GM21423 (cell line): ENCODE measurements at regions not wholly inside any gene's neighbourhood (a gene's known extent, or its start where the extent isn't known, plus 50 kb on each side); places are given as distances from the start of the nearest gene placed in this dataset.
"Not testable (repeated sequence)": the region's sequence is repeated elsewhere in the genome, so short reads cannot be mapped to it uniquely, and the experiment has no call there.

Source experiments
- ATAC-seq: cut with Tn5 transposase; IDR thresholded peaks from one replicate; pipeline ENCODE4 v1.9.1; 2021; ENCODE audit warnings: mild to moderate bottlenecking, moderate library complexity; ENCODE audit not compliant: unreplicated experiment

DNA sequence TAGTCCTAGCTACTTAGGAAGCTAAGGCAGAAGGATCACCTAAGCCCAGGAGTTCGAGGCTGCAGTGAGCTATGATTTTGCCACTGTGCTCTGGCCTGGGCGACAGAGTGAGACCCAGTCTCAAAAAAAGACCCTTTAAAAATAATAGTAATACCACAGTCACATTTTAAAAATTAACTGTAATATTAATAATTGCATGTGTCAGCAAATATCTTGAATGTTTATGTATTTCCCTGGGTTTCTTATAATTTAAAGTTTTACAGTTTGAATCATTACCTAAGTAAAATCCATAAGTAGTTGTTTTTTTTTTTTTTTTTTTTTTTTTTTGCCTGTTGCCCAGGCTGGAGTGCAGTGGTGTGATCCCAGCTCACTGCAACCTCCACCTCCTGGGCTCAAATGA lies 69.2 kb downstream of the LYZL2 start:
- no peak for ATAC-seq

DNA sequence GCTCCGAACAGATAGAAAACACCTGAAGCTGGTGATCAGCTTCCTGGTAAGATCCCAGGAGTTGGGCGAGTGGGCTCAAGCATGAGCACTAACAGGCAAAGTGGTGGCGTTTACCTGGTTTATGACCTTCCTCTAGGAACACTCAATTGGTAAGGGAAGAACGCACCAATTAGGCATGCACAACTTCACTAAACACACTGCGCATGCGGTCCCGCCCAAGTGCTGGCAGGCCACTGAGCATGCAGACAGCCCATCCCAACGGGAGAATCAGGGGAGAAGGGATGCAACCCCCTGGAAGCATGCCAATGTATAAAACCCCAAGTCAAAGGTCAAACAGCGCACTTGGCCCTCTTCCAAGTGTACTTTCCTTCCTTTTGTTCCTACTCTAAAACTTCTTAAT lies 70.4 kb downstream of the LYZL2 start:
- ATAC-seq, result no peak

DNA sequence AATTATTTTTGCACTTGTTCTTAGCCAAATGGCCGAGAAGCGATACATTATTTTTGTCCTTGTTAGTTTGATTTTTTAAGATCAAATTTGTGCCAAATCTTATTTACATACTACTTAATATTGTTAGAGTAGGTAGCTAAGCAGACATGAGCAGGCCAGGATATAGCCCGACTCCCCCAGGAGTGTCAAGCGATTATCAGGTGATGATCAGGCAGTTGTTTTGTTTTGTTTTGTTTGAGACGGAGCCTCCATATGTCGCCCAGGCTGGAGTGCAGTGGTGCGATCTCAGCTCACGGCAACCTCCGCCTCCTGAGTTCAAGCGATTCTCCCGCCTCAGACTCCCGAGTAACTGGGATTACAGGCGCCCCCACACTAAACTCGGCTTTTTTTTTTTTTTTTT lies 71.1 kb downstream of the LYZL2 start:
- ATAC-seq, result no peak

DNA sequence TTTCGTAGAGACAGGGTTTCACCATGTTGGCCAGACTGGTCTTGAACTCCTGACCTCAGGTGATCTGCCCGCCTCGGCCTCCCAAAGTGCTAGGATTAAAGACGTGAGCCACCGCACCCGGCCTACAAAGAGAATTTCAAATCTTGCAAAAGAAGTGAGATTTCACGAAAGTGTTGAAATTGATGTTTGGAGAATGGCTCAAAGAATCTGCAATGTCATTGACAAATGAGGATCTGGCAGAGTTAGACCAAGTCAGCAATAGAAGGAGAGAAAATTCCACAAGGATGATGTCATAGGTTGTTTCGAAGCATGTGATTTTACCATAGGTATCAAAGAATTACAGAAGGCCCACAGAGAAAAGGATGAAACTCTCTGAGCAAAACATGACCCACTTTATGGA lies 71.7 kb downstream of the LYZL2 start:
- ATAC-seq, result no peak

DNA sequence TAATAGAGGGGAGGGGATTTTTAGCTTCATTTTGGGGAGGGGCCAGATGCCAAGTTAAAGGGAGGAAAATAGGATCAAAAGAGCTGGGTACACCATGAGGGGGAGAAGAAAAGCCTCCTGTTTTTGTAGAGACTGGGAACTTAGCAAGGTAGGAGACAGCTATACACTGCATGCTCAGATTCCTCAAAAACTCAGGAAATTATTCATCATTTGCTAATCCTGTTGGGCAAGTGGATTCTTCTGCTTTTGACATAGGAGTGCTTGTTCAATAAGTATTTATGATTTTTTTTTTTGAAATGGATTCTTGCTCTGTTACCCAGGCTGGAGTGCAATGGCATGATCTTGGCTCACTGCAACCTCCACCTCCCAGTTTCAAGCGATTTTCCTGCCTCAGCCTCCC lies 73.4 kb downstream of the LYZL2 start:
- no peak for ATAC-seq

DNA sequence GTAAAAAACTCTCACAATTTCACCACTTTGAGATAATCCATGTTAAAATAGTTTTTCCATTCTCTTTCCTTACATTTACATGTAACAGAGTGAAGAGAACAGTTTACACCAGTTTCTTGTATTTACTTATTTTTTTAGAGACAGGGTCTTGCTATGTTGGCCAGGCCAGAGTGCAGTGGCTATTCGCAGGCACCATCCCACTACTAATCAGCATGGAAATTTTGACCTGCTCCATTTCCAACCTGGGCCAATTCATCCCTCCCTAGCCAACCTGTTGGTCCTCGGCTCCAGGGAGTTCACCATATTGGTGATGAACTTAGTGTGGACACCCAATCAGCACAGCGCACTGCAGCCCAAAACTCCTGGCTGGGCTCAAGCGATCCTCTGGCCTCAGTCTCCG lies 74.1 kb downstream of the LYZL2 start:
- no peak for ATAC-seq

DNA sequence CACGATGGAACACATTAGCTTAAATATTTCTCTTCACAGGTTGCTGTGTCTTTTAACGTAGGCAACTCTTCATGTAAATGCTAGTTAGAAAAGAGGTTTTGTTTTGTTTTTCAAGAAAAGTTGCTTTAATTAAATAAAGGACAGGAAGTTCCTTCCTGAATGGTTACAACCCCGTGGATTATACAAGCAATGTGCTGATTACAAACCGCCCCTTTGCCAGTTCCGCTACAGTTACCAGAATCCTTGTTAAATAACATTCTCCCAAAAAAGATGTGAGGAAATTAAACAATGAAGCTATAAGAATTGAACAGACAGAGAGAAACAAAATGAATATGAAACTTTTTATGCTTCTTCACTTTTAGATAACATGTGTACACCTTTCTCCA lies 75.1 kb downstream of the LYZL2 start:
- no peak for ATAC-seq

DNA sequence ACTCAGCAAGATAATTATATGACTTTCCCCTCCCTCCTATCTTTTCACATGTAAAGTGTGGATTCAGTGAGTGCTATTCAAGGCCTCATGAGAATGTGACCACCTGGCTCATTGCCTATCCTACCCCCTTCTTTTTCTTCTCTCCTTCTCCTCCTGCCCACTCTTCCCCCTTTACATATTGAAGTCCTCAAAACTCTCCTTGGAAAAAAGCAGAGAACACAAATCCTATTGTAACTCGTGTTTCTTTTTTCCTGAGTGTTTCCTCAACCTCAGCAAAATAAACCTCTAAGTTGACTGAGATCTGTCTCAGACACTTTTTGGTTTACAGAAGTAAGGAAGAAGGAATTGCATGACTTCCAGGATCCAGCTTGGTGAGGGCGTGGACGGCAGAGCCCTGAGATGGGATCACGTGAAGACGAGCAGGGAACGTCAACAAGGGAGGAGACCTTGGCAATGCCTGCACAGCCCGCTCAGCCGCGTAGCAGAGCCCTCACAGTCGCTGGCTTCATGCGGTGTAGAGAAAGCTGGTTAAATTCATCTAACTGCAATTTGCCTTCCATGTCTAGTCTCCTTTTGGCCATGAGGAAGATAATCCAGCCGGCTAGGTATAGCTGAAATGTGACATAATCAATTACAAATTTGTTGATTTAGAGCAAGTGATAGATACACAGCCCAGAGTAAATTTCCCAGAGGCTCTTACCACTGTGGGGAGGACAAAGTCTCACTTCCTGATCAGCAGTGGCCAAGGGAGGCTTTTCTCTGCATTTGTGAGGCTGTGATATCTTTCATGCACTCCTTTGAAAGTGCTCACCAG lies 75.7 kb downstream of the LYZL2 start:
- no peak for ATAC-seq

DNA sequence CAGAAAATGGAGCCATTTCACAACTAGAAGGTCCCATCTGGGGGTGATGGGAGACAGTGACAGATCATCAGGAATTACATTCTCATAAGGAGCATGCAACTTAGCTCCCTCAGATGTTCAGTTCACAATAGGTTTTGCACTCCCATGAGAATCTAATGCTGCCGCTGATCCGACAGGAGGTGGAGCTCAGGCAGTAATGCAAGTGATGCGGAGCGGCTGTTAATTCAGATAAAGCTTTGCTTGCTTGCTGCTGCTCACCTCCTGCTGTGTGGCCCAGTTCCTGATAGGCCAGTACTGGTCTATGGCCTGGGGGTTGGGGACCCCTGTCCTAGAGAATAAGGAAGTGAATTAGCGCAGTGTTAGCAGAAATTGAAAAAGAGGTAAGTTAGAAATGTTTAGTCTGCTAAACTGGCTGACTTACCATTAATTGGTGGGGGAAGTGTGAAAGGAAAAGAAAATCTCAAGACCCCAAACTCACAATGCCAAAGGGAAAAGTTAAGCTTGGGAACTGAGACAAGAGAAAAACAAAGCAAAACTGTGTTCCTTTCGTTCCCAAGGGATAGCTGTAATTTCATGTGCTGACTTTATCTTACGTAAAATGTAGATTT lies 76.4 kb downstream of the LYZL2 start:
- ATAC-seq, result no peak

DNA sequence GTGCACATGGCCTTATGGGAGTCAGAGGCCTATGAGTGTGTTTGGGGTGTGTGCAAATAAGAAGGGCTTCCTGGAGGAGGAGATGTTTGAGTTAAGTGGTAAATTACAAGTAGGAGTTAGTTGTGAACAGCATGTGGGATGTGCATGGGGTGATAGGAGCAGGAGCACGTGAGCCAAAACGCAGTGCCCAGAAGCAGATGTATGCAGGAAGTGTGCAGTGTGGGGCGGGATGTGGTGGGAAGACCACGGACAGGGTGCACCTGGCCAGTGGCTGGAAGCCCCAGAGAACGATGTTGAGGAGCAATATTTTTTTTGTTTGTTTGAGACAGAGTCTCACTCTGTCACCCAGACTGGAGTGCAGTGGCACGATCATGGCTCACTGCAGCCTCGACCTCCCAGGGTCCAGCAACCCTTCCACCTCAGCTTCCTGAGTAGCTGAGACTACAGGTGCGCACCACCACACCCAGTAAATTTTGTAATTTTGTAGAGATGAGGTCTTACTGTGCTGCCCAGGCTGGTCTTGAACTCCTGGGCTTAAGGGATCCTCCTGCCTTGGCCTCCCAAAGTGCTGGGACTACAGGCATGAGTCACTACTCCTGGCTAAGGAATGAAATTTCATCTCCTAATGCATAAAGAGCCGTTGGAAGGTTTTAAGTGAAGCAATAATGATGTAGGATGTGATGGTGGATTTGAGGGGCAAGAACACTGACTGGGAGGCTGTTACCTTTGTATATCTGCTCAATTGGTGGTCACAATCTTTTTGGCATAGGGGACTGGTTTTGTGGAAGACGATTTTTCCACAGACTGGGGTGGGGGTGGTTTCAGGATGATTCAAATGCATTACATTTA lies 78.4 kb downstream of the LYZL2 start:
- ATAC-seq, result no peak

DNA sequence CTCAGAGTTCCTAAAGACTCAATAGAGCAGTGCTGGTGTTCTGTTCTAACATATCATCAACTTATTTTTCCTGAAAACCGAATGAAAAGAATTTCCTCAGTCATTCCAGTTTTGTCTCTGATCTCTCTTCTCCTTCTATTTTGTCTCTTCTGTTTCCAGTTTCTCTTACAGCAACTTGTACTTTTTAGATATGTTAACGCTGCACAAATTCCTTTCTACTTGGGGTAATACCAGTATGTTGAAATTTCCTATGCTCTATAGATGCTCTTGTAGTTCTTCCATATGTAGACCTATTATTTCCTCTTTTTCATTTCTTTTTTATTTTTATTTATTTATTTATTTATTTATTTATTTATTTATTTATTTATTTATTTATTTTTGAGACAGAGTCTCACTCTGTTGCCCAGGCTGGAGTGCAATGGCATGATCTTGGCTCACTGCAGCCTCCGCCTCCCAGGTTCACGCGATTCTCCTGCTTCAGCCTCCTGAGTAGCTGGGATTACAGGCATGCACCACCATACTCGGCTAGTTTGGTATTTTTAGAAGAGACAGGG lies 80.3 kb downstream of the LYZL2 start:
- ATAC-seq, result not testable (repeated sequence)

DNA sequence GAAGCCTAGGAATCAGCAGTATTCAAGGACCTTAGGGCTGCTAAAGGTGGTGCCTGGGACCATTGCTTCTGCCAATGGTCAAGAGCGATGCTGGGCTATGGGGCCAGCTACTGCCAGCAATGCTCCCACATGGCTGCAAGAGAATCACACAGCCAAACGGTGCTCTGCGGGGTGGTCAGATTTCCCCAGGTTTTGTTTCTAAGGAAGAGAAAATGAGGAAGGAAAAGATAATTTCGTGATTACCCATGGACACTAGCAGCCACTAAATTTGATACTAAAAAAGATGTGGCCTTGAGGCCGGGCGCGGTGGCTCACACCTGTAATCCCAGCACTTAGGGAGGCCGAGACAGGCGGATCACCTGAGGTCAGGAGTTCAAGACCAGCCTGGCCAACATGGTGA lies 83.0 kb downstream of the LYZL2 start:
- ATAC-seq, result no peak

DNA sequence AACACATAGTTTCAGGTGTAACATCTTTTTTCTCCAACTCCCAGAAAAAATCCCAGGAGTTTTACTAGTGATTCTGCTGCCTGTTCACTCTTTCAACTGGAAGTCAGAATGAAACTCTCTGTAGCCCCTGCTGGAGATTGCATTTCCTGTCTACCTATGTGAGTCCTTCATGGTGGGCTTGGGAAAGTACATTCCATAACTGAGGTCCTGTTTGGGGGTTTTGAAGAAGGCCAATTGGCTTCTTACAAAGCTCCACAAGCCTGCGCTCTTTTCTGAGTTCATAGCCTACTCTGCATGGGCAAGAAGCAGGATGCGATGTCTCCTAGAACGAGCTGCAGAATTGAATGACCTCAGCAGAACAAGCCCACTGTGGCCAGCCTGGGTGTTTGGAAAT lies 86.7 kb downstream of the LYZL2 start:
- no peak for ATAC-seq

DNA sequence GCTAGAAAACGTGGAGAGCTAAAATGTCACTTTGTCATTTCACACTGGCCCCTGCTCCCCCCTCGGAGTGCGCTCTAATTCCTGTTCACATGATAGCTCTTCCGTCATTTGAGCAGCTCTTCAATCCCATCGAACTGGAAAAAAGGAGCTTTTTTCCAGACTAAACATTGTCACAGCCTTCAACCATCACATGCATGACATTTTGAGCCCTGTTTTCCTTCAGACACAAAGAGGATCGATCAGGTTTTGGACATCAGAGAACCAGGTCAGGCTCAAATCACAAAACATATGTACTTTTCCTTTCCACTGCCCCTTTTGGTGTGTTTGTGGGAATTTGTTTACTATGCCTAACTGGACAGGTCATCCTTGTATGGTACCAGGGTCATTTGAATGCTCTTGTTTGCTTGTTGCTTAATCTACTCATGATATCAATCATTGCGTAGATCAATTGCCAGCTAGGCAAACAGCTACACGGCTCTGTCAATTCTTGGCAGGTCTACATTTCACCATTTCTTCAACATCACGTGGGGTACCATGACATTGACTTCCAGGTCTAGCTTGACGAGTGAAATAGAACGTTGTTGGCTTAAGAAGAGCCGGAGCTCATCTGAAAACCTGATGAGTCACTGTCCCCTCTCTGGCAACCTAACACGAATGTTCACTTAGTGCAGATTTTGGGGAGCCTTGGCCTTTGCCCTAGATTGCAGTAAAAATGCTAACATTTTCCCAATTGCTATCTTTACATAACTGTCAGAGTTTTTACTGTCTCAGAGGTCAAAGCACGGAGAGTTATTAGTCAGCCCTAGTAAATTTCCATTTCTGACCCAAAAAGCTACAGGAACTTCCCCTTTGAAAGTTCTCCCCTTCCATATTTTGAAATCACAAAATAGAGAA lies 87.3 kb downstream of the LYZL2 start:
- no peak for ATAC-seq

DNA sequence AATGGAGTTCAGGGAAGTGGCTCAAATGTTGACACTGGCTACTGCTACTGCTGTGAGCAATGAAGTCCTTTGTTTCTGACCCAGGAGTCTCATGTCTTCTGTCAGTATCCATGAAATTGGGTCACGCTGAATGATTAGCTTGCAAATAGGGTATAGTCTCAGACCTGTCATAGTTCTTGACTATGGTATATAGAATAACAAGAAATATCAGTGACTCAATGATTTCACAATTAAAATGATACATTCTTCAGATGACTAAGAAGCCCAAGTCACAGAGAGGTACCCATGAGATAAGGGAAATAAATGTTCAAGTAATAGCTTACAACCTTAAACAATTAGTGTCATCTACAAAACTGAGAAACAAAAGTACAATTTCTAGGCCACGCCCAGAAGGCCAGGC lies 89.3 kb downstream of the LYZL2 start:
- no peak for ATAC-seq

DNA sequence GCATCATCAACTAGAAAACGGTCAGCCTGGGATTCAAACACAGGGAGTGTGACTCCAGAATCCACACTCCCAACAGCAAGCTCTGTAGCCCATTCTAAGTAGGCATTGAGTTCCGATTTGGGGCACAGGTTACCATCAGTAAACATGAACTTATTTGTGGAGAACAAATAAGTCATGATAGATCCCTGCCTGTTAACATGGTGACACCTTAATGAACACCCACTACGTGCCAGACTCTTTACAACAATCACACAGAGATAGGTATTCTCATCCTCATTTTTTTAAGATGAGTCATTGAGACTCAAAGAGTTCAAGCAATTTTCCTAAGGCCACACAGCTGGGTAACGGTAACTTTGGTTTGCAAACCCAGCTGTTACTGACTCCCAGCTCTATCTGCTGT lies 91.5 kb downstream of the LYZL2 start:
- no peak for ATAC-seq

DNA sequence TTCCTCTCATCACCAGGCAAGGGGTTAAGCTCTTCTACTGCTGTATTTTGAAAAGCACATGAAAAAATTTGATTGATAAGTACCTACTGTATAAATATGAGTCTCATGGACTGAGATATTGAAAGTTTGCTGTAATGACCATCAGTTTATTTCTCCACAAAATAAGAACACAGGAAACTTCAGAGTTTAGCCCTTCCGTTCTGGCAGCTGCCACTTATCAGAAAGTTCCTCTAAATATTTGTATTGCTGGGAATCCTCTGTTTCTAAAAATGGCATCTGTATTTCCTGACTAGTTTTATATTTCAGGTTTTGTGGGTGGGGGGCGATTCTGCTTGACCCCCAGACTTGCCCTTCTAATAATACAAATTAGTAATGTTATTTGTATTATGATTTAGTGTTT lies 92.0 kb downstream of the LYZL2 start:
- ATAC-seq, result no peak

DNA sequence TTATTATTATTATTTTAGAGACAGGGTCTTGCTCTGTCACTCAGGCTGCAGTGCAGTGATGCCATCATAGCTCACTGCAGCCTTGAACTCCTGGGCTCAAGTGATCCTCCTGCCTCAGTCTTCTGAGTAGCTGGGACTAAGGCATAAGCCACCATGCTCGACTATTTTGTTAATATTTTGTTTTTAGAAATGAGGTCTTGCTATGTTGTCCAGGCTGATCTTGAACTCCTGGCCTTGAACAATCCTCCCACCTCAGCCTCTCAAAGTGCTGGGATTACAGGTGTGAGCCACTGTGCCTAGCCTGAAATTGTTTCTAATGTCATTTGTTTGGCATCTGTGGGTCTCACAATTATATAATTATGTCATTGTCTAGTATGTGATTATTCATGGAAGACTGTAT lies 92.4 kb downstream of the LYZL2 start:
- ATAC-seq, result not testable (repeated sequence)

DNA sequence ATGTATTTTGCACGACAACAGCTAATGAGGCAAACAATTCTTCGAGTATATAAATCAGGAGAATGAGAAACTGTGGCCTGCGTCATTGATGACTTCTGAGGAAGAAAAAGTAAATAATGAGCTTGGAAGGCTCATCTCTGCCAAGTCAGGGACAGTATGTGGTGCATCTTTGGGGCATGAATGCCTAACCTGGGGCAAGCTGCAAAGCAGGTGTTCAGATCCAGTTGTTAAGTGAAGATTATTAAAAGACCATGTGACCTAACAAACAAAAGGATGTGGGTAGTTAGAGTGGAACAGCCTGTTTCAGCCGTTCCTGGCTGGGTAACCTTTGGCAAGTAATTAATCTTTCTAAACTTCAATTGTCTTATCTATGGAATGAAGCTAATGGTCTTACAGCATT lies 93.0 kb downstream of the LYZL2 start:
- no peak for ATAC-seq

DNA sequence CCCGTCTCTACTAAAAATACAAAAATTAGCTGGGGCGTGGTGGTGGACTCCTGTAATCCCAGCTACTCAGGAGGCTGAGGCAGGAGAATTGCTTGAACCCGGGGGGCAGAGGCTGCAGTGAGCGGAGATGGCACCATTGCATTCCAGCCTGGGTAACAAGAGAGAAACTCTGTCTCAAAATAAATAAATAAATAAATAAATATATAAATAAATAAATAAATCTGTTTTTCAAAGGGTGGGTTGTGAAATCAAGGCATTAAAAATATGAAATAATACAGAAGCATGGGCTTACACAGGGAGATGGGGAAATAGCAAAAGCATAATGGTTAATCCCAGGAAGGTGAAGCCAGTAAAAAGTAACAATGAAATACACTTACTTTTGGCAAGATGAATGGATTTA lies 93.9 kb downstream of the LYZL2 start:
- no peak for ATAC-seq
